ENCODE measurements at regions not wholly inside any gene's neighbourhood (a gene's known extent, or its start where the extent isn't known, plus 50 kb on each side); places are given as distances from the start of the nearest gene placed in this dataset.
"Not testable (repeated sequence)": the region's sequence is repeated elsewhere in the genome, so short reads cannot be mapped to it uniquely, and the experiment has no call there.

GRCh38 chr1:227493863-227494551 lies 69.3 kb upstream of the ZNF678 start:
- TF ChIP-seq POLR2A (IDR thresholded peaks at IDR 0.05; ENCODE audit: low read length); GATA1 (IDR thresholded peaks at IDR 0.05; ENCODE audit: low read depth, low read length): not testable (repeated sequence)
